ENCODE measurements at regions not wholly inside any gene's neighbourhood (a gene's known extent, or its start where the extent isn't known, plus 50 kb on each side); places are given as distances from the start of the nearest gene placed in this dataset.
"Not testable (repeated sequence)": the region's sequence is repeated elsewhere in the genome, so short reads cannot be mapped to it uniquely, and the experiment has no call there.

DNA sequence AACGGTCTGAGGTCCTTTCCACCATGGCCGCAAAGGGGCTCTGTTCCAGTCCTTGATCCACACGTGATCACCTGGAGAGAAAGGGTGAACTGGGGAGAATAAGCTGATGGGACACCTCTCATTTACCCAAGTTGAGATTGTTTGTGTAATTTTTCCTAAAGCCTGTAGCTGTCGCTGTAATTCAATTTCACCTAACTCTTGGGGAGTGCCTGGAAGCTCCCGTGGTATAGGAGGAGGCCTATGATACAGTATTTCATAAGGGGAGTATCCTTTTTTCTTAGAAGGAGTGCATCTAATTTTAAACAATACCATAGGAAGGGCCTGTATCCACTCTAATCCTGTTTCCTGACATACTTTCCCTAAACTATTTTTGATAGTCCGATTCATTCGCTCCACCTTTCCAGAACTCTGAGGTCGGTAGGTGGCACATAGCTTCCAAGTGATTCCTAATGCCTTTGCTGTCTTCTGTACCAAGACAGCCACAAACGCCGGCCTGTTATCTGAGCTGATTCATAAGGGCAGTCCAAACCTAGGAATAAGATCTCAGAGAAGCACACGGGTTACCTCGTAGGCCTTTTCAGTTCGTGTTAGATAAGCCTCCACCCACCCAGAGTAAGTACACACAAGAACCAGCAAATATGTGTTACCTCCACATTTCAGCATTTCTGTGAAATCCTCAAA is 78.9 kb upstream of the VEPH1 start:
- H3K36me3 ChIP-seq (ENCODE audit: control insufficient read depth, insufficient read depth, low read length); H3K4me3 ChIP-seq (replicated peaks in 1 of 4; ENCODE audit: control extremely low read depth in 1 of 4, insufficient read depth in 1 of 4, low read depth in 3 of 4, low read length in 4 of 4); DNase-seq (ENCODE audit: low read depth in 2 of 2); H3K9me3 ChIP-seq (ENCODE audit: control insufficient read depth, insufficient read depth, low read depth, low read length); H3K27ac ChIP-seq (ENCODE audit: insufficient read depth, low read length); H3K4me2 ChIP-seq (ENCODE audit: extremely low read depth, insufficient read depth, low read length); H2AFZ ChIP-seq (ENCODE audit: low read length); H3K4me1 ChIP-seq (ENCODE audit: control insufficient read depth, extremely low read depth, insufficient read depth, low read length); H3K79me2 ChIP-seq (ENCODE audit: control insufficient read depth, insufficient read depth, low read length); H3K27me3 ChIP-seq (ENCODE audit: control insufficient read depth, insufficient read depth, low read length); H3K9ac ChIP-seq (ENCODE audit: insufficient read depth, low read length); H4K20me1 ChIP-seq (ENCODE audit: control insufficient read depth, extremely low read depth, insufficient read depth, low read length): not testable (repeated sequence)
- TF ChIP-seq, protein P1, sequence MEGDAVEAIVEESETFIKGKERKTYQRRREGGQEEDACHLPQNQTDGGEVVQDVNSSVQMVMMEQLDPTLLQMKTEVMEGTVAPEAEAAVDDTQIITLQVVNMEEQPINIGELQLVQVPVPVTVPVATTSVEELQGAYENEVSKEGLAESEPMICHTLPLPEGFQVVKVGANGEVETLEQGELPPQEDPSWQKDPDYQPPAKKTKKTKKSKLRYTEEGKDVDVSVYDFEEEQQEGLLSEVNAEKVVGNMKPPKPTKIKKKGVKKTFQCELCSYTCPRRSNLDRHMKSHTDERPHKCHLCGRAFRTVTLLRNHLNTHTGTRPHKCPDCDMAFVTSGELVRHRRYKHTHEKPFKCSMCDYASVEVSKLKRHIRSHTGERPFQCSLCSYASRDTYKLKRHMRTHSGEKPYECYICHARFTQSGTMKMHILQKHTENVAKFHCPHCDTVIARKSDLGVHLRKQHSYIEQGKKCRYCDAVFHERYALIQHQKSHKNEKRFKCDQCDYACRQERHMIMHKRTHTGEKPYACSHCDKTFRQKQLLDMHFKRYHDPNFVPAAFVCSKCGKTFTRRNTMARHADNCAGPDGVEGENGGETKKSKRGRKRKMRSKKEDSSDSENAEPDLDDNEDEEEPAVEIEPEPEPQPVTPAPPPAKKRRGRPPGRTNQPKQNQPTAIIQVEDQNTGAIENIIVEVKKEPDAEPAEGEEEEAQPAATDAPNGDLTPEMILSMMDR (conservative IDR thresholded peaks at IDR 0.05 in 1 of 2, IDR thresholded peaks at IDR 0.05 in 1 of 2; ENCODE audit: low read depth in 1 of 2, low read length in 2 of 2), result peak; percentile 2 to 7

- H3K4me2 ChIP-seq (ENCODE audit: extremely low read depth, insufficient read depth, low read length), result no peak overlapping the region
- peaks cover 5% of the 10 kb centered on the region for H3K27me3 ChIP-seq (ENCODE audit: control insufficient read depth, insufficient read depth, low read length)
- no peak overlapping the region for H3K27ac ChIP-seq (ENCODE audit: insufficient read depth, low read length)
- H3K9me3 ChIP-seq (ENCODE audit: control insufficient read depth, insufficient read depth, low read depth, low read length), result no peaks in the 10 kb centered on the region
- no peak overlapping the region for H3K4me3 ChIP-seq (replicated peaks in 1 of 4; ENCODE audit: control extremely low read depth in 1 of 4, insufficient read depth in 1 of 4, low read depth in 3 of 4, low read length in 4 of 4)
- H2AFZ ChIP-seq (ENCODE audit: low read length), result no peak overlapping the region
- no peak overlapping the region for H3K9ac ChIP-seq (ENCODE audit: insufficient read depth, low read length)
- DNase-seq (ENCODE audit: low read depth in 2 of 2), result peak; percentile 29 to 39
- no peaks in the 10 kb centered on the region for H3K79me2 ChIP-seq (ENCODE audit: control insufficient read depth, insufficient read depth, low read length)
- H3K4me1 ChIP-seq (ENCODE audit: control insufficient read depth, extremely low read depth, insufficient read depth, low read length), result no peaks in the 10 kb centered on the region
- H4K20me1 ChIP-seq (ENCODE audit: control insufficient read depth, extremely low read depth, insufficient read depth, low read length), result no peaks in the 10 kb centered on the region
- TF ChIP-seq, protein P1 (conservative IDR thresholded peaks at IDR 0.05 in 1 of 2, IDR thresholded peaks at IDR 0.05 in 1 of 2; ENCODE audit: low read depth in 1 of 2, low read length in 2 of 2), result no peak
- TF ChIP-seq EZH2 (IDR thresholded peaks at IDR 0.05; ENCODE audit: low read length, missing control alignments), result no peak
- no peaks in the 10 kb centered on the region for H3K36me3 ChIP-seq (ENCODE audit: control insufficient read depth, insufficient read depth, low read length)
Measured at GRCh38 chr3:157581371-157581770, 78.2 kb upstream of the VEPH1 start.

DNA sequence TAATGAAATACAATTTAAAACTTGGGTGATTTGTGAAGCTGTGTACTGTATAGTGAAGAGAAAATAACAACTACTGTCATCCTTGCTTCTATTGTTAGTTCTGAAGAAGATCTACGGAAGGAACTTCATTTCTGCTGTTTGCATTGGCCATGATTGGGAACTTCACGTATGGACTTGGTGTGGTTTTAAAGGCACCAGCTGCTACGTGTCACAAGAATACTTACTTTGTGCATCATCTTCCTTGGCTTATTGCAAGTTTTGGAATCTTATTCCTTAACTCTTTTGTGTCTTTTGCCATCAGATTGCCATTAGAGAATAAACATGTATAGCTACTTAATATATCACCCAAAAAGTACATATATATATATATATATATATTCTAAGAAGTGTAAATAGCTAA is 75.0 kb upstream of the VEPH1 start:
- Histone ChIP-seq H3K9ac (ENCODE audit: insufficient read depth, low read length) (no peak overlapping the region), H4K20me1 (ENCODE audit: control insufficient read depth, extremely low read depth, insufficient read depth, low read length) (no peaks in the 10 kb centered on the region)
- DNase-seq (ENCODE audit: low read depth in 2 of 2), result peak in 1 of 2 donors; percentile 49

More for the DNA sequence above, 75.0 kb upstream of the VEPH1 start:
- no peak overlapping the region for H3K27ac ChIP-seq (ENCODE audit: insufficient read depth, low read length)
- H3K79me2 ChIP-seq (ENCODE audit: control insufficient read depth, insufficient read depth, low read length), result no peaks in the 10 kb centered on the region
- H3K4me1 ChIP-seq (ENCODE audit: control insufficient read depth, extremely low read depth, insufficient read depth, low read length), result no peaks in the 10 kb centered on the region
- H2AFZ ChIP-seq (ENCODE audit: low read length), result no peak overlapping the region
- TF ChIP-seq EZH2 (IDR thresholded peaks at IDR 0.05; ENCODE audit: low read length, missing control alignments), result no peak
- TF ChIP-seq, protein P1 (conservative IDR thresholded peaks at IDR 0.05 in 1 of 2, IDR thresholded peaks at IDR 0.05 in 1 of 2; ENCODE audit: low read depth in 1 of 2, low read length in 2 of 2), result no peak
- no peaks in the 10 kb centered on the region for H3K27me3 ChIP-seq (ENCODE audit: control insufficient read depth, insufficient read depth, low read length)
- no peaks in the 10 kb centered on the region for H3K36me3 ChIP-seq (ENCODE audit: control insufficient read depth, insufficient read depth, low read length)
- no peak overlapping the region for H3K4me2 ChIP-seq (ENCODE audit: extremely low read depth, insufficient read depth, low read length)
- no peak overlapping the region for H3K4me3 ChIP-seq (replicated peaks in 1 of 4; ENCODE audit: control extremely low read depth in 1 of 4, insufficient read depth in 1 of 4, low read depth in 3 of 4, low read length in 4 of 4)
- no peaks in the 10 kb centered on the region for H3K9me3 ChIP-seq (ENCODE audit: control insufficient read depth, insufficient read depth, low read depth, low read length)
